Keratinocyte (primary cell): ENCODE measurements at regions not wholly inside any gene's neighbourhood (a gene's known extent, or its start where the extent isn't known, plus 50 kb on each side); places are given as distances from the start of the nearest gene placed in this dataset.

Experiments used
- DNase-seq: peaks from one replicate; pipeline ENCODE4 v3.0.0-alpha.2; 2011; ENCODE audit warnings: low read depth, missing footprints, low spot score
- FAIRE-seq: peaks from 2 replicates; lab custom pipeline; 2011; peaks lifted over from hg19 to GRCh38; lab: Jason Lieb, UNC
- H2AFZ ChIP-seq: 2 replicates; pipeline ENCODE4 v1.6.0; 2012; ENCODE audit warnings: low read length, control low read depth, inconsistent platforms; ENCODE audit not compliant: control insufficient read depth
- H3K27ac ChIP-seq: 2 replicates; pipeline ENCODE4 v1.5.1; 2011; ENCODE audit warnings: low read length; ENCODE audit not compliant: control insufficient read depth, insufficient read depth
- H3K27me3 ChIP-seq: 3 replicates; pipeline ENCODE4 v1.6.0; 2011; ENCODE audit warnings: low read length; ENCODE audit not compliant: control insufficient read depth, insufficient read depth; ENCODE audit errors: extremely low read depth
- H3K36me3 ChIP-seq, 2 experiments: 2 replicates in 1 of 2; 3 replicates in 1 of 2; pipeline ENCODE4 v1.5.1; 2011; ENCODE audit warnings: low read length in 2 of 2, mild to moderate bottlenecking in 1 of 2; ENCODE audit not compliant: control insufficient read depth in 2 of 2, insufficient read depth in 2 of 2; ENCODE audit errors: extremely low read depth in 1 of 2
- H3K4me1 ChIP-seq: 3 replicates; pipeline ENCODE4 v1.5.1; 2011; ENCODE audit warnings: low read length; ENCODE audit not compliant: control insufficient read depth, insufficient read depth; ENCODE audit errors: extremely low read depth
- H3K4me2 ChIP-seq: 3 replicates; pipeline ENCODE4 v1.6.0; 2011; ENCODE audit warnings: low read depth, low read length; ENCODE audit not compliant: control insufficient read depth, insufficient read depth; ENCODE audit errors: extremely low read depth
- H3K4me3 ChIP-seq, 3 experiments: fragments of 200-600 bp in 1 of 3; sonication (generic) in 1 of 3; 2 replicates in 2 of 3; 3 replicates in 1 of 3; pipeline ENCODE4 v1.5.1; 2011 to 2016; ENCODE audit warnings: low read length in 3 of 3, mild to moderate bottlenecking in 3 of 3, control low read depth in 2 of 3, inconsistent platforms in 1 of 3, low read depth in 1 of 3, mixed read lengths in 1 of 3, mixed run types in 1 of 3, moderate library complexity in 1 of 3; ENCODE audit not compliant: control insufficient read depth in 2 of 3, insufficient read depth in 2 of 3; ENCODE audit errors: extremely low read depth in 1 of 3
- H3K79me2 ChIP-seq: 2 replicates; pipeline ENCODE4 v1.6.0; 2012; ENCODE audit warnings: low read length; ENCODE audit not compliant: control insufficient read depth, insufficient read depth
- H3K9ac ChIP-seq: 3 replicates; pipeline ENCODE4 v1.6.0; 2011; ENCODE audit warnings: low read length; ENCODE audit not compliant: control insufficient read depth, insufficient read depth; ENCODE audit errors: extremely low read depth
- H3K9me1 ChIP-seq: 3 replicates; pipeline ENCODE4 v1.6.0; 2011; ENCODE audit warnings: low read length; ENCODE audit not compliant: control insufficient read depth, insufficient read depth; ENCODE audit errors: extremely low read depth
- H3K9me3 ChIP-seq: 2 replicates; pipeline ENCODE4 v1.5.1; 2012; ENCODE audit warnings: low read depth, low read length; ENCODE audit not compliant: control insufficient read depth
- H4K20me1 ChIP-seq: 3 replicates; pipeline ENCODE4 v1.6.0; 2011; ENCODE audit warnings: low read length; ENCODE audit not compliant: control insufficient read depth, insufficient read depth; ENCODE audit errors: extremely low read depth
- CTCF ChIP-seq, 3 experiments: IDR thresholded peaks in 1 of 3; conservative IDR thresholded peaks in 1 of 3; optimal IDR thresholded peaks in 1 of 3; 2 replicates in 2 of 3; 3 replicates in 1 of 3; pipeline versions ENCODE3 to v1.5.1; 2011; ENCODE audit warnings: low read length in 3 of 3, mild to moderate bottlenecking in 3 of 3, moderate library complexity in 2 of 3, control low read depth in 1 of 3, inconsistent platforms in 1 of 3; ENCODE audit not compliant: insufficient read depth in 2 of 3; ENCODE audit errors: extremely low read depth in 1 of 3
- EZH2 ChIP-seq: IDR thresholded peaks from one replicate; pipeline ENCODE4 v1.6.1; 2012; ENCODE audit warnings: inconsistent platforms, mild to moderate bottlenecking, low read length, moderate library complexity
- dilution Hi-C: fragments of 300-500 bp; cut with MboI; formaldehyde crosslinking; loops from one replicate; pipeline ENCODE4 v1.7.0; 2020; ENCODE audit warnings: low sequenced_read_pairs; ENCODE audit not compliant: extremely low pct_ligation_motif_present

- dilution Hi-C loops: no loop called here
- FAIRE-seq: no peak
Measured at GRCh38 chr18:68564961-68565360, 149.9 kb downstream of the TMX3 start.

GRCh38 chr18:68564351-68564750 is 150.6 kb downstream of the TMX3 start:
- TF ChIP-seq EZH2 (no peak), CTCF (optimal IDR thresholded peaks at IDR 0.05 in 1 of 3, IDR thresholded peaks at IDR 0.05 in 1 of 3, conservative IDR thresholded peaks at IDR 0.05 in 1 of 3; ENCODE audit: extremely low read depth in 1 of 3, insufficient read depth in 2 of 3, low read length in 3 of 3) (no peak)
- no peak for DNase-seq

More at GRCh38 chr18:68564961-68565360, 149.9 kb downstream of the TMX3 start:
- Histone ChIP-seq H4K20me1 (no peaks in the 10 kb centered on the region), H3K27me3 (no peaks in the 10 kb centered on the region), H3K4me1 (no peaks in the 10 kb centered on the region), H3K9me3 (no peaks in the 10 kb centered on the region), H3K4me3 (no peak overlapping the region), H3K4me2 (no peak overlapping the region), H3K9me1 (no peaks in the 10 kb centered on the region), H3K9ac (no peak overlapping the region), H2AFZ (no peak overlapping the region), H3K36me3 (no peaks in the 10 kb centered on the region), H3K79me2 (no peaks in the 10 kb centered on the region), H3K27ac (no peak overlapping the region)
- no peak for DNase-seq
- TF ChIP-seq EZH2 (no peak), CTCF (optimal IDR thresholded peaks at IDR 0.05 in 1 of 3, IDR thresholded peaks at IDR 0.05 in 1 of 3, conservative IDR thresholded peaks at IDR 0.05 in 1 of 3; ENCODE audit: extremely low read depth in 1 of 3, insufficient read depth in 2 of 3, low read length in 3 of 3) (no peak)

More at GRCh38 chr18:68564351-68564750, 150.6 kb downstream of the TMX3 start:
- Histone ChIP-seq H3K4me3 (no peak overlapping the region), H2AFZ (no peak overlapping the region), H3K27me3 (no peaks in the 10 kb centered on the region), H3K4me1 (no peaks in the 10 kb centered on the region), H4K20me1 (no peaks in the 10 kb centered on the region), H3K36me3 (no peaks in the 10 kb centered on the region), H3K4me2 (no peak overlapping the region), H3K27ac (no peak overlapping the region), H3K9me3 (no peaks in the 10 kb centered on the region), H3K9me1 (no peaks in the 10 kb centered on the region), H3K79me2 (no peaks in the 10 kb centered on the region), H3K9ac (no peak overlapping the region)
- FAIRE-seq: no peak
- dilution Hi-C loops: no loop called here
